IPS-15b (cell line): ENCODE measurements at regions not wholly inside any gene's neighbourhood (a gene's known extent, or its start where the extent isn't known, plus 50 kb on each side); places are given as distances from the start of the nearest gene placed in this dataset.

Experiments
- H3K27me3 ChIP-seq: one replicate; pipeline ENCODE4 v1.6.1; 2013; ENCODE audit warnings: low read length; ENCODE audit not compliant: control insufficient read depth, insufficient read depth
- H3K36me3 ChIP-seq: one replicate; pipeline ENCODE4 v1.6.1; 2013; ENCODE audit warnings: low read length; ENCODE audit not compliant: control insufficient read depth, insufficient read depth
- H3K4me1 ChIP-seq: one replicate; pipeline ENCODE4 v1.6.1; 2013; ENCODE audit warnings: mild to moderate bottlenecking, low read length; ENCODE audit not compliant: control insufficient read depth, insufficient read depth
- H3K4me3 ChIP-seq: one replicate; pipeline ENCODE4 v1.5.1; 2013; ENCODE audit warnings: low read depth, low read length
- H3K9ac ChIP-seq: one replicate; pipeline ENCODE4 v1.6.1; 2013; ENCODE audit warnings: low read depth, mild to moderate bottlenecking, low read length
- H3K9me3 ChIP-seq: one replicate; pipeline ENCODE4 v1.6.1; 2013; ENCODE audit warnings: mild to moderate bottlenecking, low read length; ENCODE audit not compliant: control insufficient read depth, insufficient read depth

DNA sequence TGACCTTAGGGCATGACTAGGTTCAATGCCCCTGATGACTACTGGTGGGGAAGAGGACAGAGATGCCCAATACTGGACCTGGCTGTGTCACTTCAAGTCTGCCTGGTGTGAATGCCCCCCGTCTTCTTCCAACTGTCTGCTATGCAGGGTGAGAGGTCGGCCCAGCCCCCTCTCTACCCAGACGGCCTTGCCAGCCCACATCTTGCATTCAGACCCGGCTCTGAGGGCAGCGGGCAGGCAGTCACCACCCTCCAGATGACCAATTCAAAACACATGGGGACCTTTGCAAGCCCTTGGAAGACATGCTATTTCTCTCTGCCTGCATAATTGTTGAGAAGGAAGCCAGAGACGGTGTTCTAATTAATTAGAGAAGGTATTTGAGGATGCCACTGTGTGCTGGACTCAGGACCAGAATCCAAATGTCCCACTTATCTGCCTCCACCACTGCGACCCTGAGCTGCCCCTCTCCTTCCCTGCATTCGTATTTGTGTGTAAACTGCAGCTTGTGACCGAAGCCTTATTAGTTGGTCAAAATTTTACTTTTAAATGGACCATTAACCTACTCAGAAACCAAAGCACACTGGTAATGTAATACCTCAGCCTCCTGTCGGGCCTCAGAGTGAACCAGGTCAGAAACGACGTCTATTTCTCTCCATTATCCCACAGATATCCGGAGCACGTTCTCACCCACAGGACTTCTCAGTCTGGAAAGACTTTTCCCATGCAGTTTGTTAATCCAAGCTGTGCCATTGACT lies 407.0 kb downstream of the ZNF536 start:
- no peak overlapping the region for H3K4me3 ChIP-seq
- no peaks in the 10 kb centered on the region for H3K36me3 ChIP-seq
- no peaks in the 10 kb centered on the region for H3K9me3 ChIP-seq
- H3K9ac ChIP-seq: no peak overlapping the region
- H3K4me1 ChIP-seq: no peaks in the 10 kb centered on the region
- no peaks in the 10 kb centered on the region for H3K27me3 ChIP-seq

DNA sequence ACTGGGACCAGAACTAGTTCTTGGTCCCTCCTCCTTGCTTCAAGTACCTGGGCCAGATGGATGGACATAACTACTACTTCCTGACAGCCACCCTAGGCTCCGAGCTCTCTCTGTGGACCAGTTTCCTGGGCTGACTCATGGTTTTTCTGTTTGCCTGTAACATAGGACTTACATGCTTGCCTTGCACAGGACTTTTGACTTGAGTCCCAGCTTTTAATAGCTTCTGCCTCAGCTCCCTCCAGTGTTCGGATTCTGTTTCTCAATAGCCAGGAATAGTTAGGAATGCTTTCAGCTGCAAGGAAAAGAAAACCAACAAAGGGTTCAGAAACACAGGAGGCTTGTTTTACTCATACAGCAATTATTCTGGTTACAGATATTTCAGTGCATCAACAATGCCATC lies 405.9 kb downstream of the ZNF536 start:
- Histone ChIP-seq H3K4me1 (no peaks in the 10 kb centered on the region), H3K4me3 (no peak overlapping the region), H3K27me3 (no peaks in the 10 kb centered on the region), H3K36me3 (no peaks in the 10 kb centered on the region), H3K9me3 (no peaks in the 10 kb centered on the region), H3K9ac (no peak overlapping the region)

DNA sequence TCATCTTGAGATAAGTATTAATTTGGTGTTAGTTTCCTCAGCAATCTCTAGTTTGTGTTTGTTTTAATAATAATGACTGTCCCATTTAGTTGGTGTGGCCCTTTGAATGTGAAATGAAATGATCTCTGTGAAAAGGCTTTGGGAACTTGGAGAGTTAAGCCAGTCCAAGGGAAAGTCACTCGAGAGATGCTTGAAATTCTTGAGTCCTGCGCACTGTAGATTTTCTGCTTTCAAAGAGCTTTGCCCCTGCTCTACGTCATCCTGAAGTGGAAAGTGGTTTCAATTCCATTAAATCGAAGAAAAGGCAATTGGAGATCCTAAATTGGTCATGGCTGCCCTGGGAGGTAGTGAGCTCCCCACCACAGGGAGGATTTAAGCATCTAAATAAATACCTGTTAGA lies 403.8 kb downstream of the ZNF536 start:
- Histone ChIP-seq H3K36me3 (no peaks in the 10 kb centered on the region), H3K4me3 (no peak overlapping the region), H3K9me3 (no peaks in the 10 kb centered on the region), H3K27me3 (no peaks in the 10 kb centered on the region), H3K4me1 (no peaks in the 10 kb centered on the region), H3K9ac (no peak overlapping the region)

DNA sequence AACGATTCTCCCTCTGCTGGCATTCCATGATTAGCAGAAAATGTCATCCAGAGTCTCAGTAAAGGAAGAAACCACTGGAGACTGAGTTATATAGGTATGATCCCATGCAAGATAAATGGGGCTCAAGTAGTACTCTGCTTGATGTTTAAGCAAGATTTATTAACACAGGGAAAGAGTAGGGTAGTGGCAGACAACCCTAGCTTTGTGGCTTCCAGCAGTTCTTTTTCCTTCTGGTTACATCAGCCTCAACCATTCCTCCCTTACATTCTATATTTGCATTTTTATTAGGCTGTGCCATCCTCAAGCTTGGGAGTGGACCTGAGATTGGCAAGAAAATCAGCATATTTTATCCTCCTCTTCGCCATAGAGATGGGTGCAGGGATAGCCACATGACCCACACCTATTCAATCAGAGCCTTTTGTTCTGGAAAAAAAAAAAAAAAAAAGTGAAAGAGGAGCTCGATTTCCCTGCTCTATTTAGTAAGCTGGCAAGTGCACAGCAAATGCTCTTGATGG lies 402.1 kb downstream of the ZNF536 start:
- Histone ChIP-seq H3K27me3 (no peaks in the 10 kb centered on the region), H3K9me3 (no peaks in the 10 kb centered on the region), H3K4me1 (no peaks in the 10 kb centered on the region), H3K4me3 (no peak overlapping the region), H3K36me3 (no peaks in the 10 kb centered on the region), H3K9ac (no peak overlapping the region)

DNA sequence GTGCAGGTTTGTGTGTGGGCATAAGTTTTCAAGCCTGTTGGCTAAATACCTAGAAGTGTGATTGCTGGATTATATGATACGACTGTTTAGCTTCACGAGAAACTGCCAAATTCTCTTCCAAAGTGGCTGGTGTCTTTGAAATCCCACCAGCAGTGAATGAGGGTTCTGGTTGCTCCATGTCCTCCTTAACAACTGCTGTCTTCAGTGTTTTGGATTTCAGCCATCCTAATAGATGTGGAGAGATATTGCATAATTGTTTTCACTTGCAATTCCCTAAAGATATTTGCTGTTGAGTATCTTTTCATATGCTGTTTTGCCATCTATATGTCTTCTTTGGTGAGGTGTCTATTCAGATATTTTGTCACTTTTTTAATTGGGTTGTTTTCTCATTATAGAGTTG lies 390.5 kb downstream of the ZNF536 start:
- H3K4me1 ChIP-seq: no peaks in the 10 kb centered on the region
- H3K36me3 ChIP-seq: no peaks in the 10 kb centered on the region
- H3K27me3 ChIP-seq: no peaks in the 10 kb centered on the region
- H3K9ac ChIP-seq: no peak overlapping the region
- H3K9me3 ChIP-seq: no peaks in the 10 kb centered on the region
- no peak overlapping the region for H3K4me3 ChIP-seq

DNA sequence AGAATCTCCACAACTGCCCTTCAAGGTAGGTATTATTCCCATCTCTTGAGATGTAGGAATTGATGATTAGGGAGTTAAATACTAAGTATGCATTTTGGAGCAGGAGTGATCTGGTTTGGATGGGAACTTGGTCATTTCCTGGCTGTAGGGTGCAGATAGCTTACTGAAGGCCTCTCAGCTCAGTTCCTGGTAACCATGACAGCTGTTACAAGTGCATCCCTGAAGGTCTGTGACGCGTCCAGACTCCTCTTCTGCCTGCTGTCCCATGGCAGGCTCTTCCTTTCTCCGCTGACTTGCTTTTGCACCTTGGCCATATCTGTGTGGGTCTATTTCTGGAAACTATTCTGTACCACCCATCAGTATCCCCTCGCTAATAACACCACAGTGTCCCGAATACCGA lies 387.8 kb downstream of the ZNF536 start:
- no peak overlapping the region for H3K9ac ChIP-seq
- no peak overlapping the region for H3K4me3 ChIP-seq
- no peaks in the 10 kb centered on the region for H3K4me1 ChIP-seq
- no peaks in the 10 kb centered on the region for H3K27me3 ChIP-seq
- H3K9me3 ChIP-seq: no peaks in the 10 kb centered on the region
- no peaks in the 10 kb centered on the region for H3K36me3 ChIP-seq

DNA sequence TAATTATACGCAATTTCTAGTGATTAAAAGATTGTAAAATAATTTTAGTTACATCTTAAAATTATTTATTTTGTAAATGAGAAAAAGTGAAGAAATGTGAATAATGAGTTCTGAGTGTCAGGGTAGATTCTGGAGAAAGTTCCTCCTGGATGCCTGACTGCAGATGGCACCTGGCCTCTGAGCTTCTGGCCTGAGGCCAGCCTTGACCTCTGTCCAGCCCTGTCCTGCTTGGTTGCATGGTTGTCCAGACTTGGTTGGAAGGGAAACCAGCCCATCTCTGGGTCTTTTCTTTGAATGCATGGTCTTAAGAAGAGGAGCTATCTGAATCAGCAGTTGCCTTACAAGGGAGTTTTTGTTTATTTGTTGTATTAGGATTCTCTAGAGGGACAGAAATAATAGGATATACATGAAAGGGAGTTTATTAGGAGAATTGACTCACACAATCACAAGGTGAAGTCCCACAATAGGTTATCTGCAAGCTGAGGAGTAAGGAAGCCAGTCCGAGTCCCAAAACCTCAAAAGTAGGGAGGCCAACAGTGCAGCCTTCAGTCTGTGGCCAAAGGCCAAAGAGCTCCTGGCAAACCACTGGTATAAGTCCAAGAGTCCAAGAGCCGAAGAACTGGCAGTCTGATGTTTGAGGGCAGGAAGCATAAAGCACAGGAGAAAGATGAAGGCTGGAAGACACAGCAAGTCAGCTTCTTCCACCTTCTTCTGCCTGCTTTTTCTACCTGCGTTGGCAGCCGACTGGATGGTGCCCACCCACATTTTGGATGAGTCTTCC lies 385.8 kb downstream of the ZNF536 start:
- Histone ChIP-seq H3K27me3 (no peaks in the 10 kb centered on the region), H3K9me3 (no peaks in the 10 kb centered on the region), H3K4me3 (no peak overlapping the region), H3K36me3 (no peaks in the 10 kb centered on the region), H3K9ac (no peak overlapping the region), H3K4me1 (no peaks in the 10 kb centered on the region)

DNA sequence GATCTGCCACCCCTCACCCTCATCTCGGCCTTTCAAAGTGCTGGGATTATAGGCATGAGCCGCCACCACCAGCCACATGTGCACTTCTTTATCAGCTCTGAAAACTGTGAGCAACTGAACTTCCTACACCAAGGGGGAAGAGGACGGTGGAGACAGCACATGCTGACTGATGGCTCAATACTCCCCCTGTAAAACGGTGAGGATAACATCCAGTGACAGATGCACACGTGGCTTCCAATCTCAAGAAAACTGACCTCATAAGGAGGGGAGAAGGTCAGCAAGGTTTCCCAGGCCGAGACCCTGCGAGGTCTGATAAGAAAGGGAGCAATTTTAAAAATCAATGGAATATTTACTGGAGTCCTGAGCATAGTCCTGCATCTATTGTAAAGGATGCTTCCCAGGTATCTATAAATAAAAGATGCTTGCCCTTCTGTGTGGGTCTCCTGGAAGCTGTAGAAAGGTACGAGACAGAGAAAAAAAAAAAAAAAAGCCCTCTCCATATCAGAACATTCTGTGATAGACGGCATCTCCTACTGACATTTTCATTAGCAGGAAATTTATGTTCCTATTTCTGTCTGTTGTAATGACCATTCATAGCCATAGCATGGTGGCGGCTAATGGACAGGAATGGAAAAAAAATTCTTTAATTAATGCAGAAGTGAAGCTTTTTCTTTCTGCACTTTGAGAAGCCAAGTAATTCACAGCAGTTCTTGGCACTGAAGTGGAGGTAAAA lies 385.1 kb downstream of the ZNF536 start:
- no peak overlapping the region for H3K4me3 ChIP-seq
- no peaks in the 10 kb centered on the region for H3K27me3 ChIP-seq
- no peaks in the 10 kb centered on the region for H3K4me1 ChIP-seq
- no peaks in the 10 kb centered on the region for H3K36me3 ChIP-seq
- H3K9me3 ChIP-seq: no peaks in the 10 kb centered on the region
- no peak overlapping the region for H3K9ac ChIP-seq

DNA sequence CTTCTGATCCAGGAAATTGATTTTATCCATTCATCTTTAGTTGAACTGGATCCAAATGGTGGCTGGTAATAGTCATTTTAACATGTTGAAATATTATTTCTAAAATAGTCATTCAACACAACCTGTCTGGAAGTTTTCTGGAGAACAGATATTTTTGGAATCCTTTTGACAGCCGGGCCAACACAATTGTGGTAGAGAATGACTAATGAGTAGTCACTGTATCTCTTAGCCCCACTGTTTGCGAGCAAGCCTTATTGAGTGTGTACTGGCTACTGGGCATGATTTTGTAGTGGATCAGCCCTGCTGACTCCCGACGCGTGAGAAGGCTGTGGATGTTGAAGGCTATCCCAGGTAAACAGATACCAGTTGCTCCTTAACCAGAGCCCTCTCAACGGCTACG lies 383.4 kb downstream of the ZNF536 start:
- Histone ChIP-seq H3K4me3 (no peak overlapping the region), H3K9me3 (no peaks in the 10 kb centered on the region), H3K27me3 (no peaks in the 10 kb centered on the region), H3K36me3 (no peaks in the 10 kb centered on the region), H3K9ac (no peak overlapping the region), H3K4me1 (no peaks in the 10 kb centered on the region)

DNA sequence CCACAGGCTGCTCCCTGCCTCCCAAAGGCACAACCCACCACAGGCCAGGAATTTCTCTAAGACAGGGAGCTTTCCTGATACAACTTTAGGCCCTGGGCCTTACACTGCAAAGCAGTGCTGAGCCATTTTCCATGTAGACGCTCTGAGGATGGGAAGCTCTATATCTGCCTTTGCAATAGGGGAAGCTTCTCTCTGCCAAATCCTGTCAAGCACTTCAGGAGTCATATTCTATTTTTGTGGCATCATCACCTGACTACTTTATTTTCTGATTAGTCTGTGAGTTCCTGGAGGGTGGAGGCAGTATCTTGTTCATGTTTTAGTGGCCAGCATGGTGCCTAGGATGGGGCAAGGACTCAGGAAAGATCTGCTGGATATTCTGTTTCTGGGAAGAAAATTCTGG lies 382.0 kb downstream of the ZNF536 start:
- Histone ChIP-seq H3K9me3 (no peaks in the 10 kb centered on the region), H3K27me3 (no peaks in the 10 kb centered on the region), H3K36me3 (no peaks in the 10 kb centered on the region), H3K4me3 (no peak overlapping the region), H3K9ac (no peak overlapping the region), H3K4me1 (no peaks in the 10 kb centered on the region)

DNA sequence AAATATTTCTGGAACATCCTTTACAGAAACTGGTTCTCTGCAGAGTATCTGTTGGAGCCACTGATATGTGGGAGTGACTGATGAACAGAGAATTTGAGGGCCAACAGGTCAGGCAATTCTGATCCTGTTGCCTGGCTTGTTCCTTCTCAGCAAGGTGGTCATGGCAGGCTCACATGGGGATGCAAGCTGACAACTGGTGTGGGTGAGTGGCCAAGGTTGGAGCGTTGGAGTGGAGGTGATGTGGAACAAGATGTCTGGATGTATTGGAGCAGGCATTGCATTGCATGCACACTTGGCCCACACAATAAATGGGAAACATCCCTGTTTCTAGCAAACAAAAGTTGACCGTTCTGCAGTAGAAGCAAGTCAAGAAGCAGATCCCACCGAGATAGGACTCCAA lies 380.7 kb downstream of the ZNF536 start:
- Histone ChIP-seq H3K9ac (no peak overlapping the region), H3K36me3 (no peaks in the 10 kb centered on the region), H3K27me3 (no peaks in the 10 kb centered on the region), H3K4me3 (no peak overlapping the region), H3K9me3 (no peaks in the 10 kb centered on the region), H3K4me1 (no peaks in the 10 kb centered on the region)
